ENCODE measurements at regions not wholly inside any gene's neighbourhood (a gene's known extent, or its start where the extent isn't known, plus 50 kb on each side); places are given as distances from the start of the nearest gene placed in this dataset.

DNA sequence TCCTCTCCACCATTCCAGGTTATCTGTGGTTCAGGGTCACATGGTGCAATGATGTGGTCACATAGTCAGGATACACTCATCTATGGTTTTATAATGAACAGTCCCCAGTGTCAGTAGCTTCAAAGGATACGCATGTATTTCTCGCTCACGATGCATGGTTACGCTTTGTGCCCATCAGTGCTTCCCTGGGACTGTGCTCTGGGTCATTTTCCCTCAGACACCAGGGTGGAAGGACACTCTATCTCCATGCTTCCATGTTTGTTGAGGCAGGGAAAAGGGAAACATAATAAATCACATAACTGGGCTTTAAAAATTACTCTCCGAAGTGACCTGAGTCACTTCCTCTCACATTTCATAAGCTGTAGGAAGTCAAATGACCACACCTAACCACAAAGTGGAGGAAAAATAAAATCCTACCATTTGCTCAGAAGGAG is 394.8 kb upstream of the NOX3 start:
- TF ChIP-seq, protein P1, sequence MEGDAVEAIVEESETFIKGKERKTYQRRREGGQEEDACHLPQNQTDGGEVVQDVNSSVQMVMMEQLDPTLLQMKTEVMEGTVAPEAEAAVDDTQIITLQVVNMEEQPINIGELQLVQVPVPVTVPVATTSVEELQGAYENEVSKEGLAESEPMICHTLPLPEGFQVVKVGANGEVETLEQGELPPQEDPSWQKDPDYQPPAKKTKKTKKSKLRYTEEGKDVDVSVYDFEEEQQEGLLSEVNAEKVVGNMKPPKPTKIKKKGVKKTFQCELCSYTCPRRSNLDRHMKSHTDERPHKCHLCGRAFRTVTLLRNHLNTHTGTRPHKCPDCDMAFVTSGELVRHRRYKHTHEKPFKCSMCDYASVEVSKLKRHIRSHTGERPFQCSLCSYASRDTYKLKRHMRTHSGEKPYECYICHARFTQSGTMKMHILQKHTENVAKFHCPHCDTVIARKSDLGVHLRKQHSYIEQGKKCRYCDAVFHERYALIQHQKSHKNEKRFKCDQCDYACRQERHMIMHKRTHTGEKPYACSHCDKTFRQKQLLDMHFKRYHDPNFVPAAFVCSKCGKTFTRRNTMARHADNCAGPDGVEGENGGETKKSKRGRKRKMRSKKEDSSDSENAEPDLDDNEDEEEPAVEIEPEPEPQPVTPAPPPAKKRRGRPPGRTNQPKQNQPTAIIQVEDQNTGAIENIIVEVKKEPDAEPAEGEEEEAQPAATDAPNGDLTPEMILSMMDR (IDR thresholded peaks at IDR 0.05; ENCODE audit: low read depth, low read length), result no peak
- TF ChIP-seq EZH2phosphoT487 (IDR thresholded peaks at IDR 0.05; ENCODE audit: low read depth), result no peak
